IMR-90 (cell line): ENCODE measurements at regions not wholly inside any gene's neighbourhood (a gene's known extent, or its start where the extent isn't known, plus 50 kb on each side); places are given as distances from the start of the nearest gene placed in this dataset.

ENCODE experiments used
- ATAC-seq: fragments of 200-7000 bp; cut with Tn5 transposase; 2 replicates; pipeline ENCODE4 v1.9.1; 2020; ENCODE audit warnings: low read depth, mild to moderate bottlenecking, moderate library complexity
- BruUV-seq: library from RNA; stranded (reverse); fragments of 400-500 nt; replicated peaks from 2 replicates; lab custom pipeline; 2021; lab: Mats Ljungman, UMichigan
- CTCF ChIA-PET: fragments of 300-600 bp; formaldehyde crosslinking; extraction: SDS; loops from one replicate; lab custom pipeline; 2021; ENCODE audit warnings: antibody characterized with exemption; lab: Yijun Ruan, JAX
- POLR2A ChIA-PET: fragments of 300-600 bp; sonication (Branson Sonifier 250); formaldehyde crosslinking; loops from one replicate; lab custom pipeline; 2022; ENCODE audit warnings: antibody characterized with exemption; ENCODE audit not compliant: unreplicated experiment; lab: Charles Lee
- DNase-seq: peaks from one replicate; pipeline ENCODE4 v3.0.0; 2013
- H2AFZ ChIP-seq: replicated peaks from 2 replicates; pipeline ENCODE3; 2013; ENCODE audit warnings: low read length, mild to moderate bottlenecking; ENCODE audit not compliant: poor library complexity
- H2AK5ac ChIP-seq: 2 replicates; pipeline ENCODE4 v1.6.1; 2013; ENCODE audit warnings: low read depth, low read length, inconsistent platforms
- H2AK9ac ChIP-seq: replicated peaks from 2 replicates; pipeline ENCODE3; 2013; ENCODE audit warnings: mild to moderate bottlenecking, low read depth, low read length, moderate library complexity; ENCODE audit not compliant: poor library complexity
- H2BK120ac ChIP-seq: 2 replicates; pipeline ENCODE4 v1.6.1; 2013; ENCODE audit warnings: low read depth, low read length, inconsistent platforms
- H2BK15ac ChIP-seq: 3 replicates; pipeline ENCODE4 v1.6.1; 2013; ENCODE audit warnings: low read depth, low read length, inconsistent platforms
- H2BK20ac ChIP-seq: 2 replicates; pipeline ENCODE4 v1.6.1; 2013; ENCODE audit warnings: low read depth, mild to moderate bottlenecking, inconsistent platforms, low read length, moderate library complexity
- H2BK5ac ChIP-seq: 2 replicates; pipeline ENCODE4 v1.6.1; 2013; ENCODE audit warnings: mild to moderate bottlenecking, low read depth, low read length, inconsistent platforms; ENCODE audit not compliant: poor library complexity, severe bottlenecking
- H3K14ac ChIP-seq: replicated peaks from 2 replicates; pipeline ENCODE4 v1.6.1; 2013; ENCODE audit warnings: low read depth, low read length, inconsistent platforms
- H3K18ac ChIP-seq: 2 replicates; pipeline ENCODE4 v1.6.1; 2013; ENCODE audit warnings: low read depth, low read length, control low read depth
- H3K23ac ChIP-seq: 2 replicates; pipeline ENCODE4 v1.6.1; 2013; ENCODE audit warnings: low read depth, low read length, inconsistent platforms
- H3K27ac ChIP-seq: 2 replicates; pipeline ENCODE4 v1.5.1; 2013; ENCODE audit warnings: mild to moderate bottlenecking, control low read depth, low read length; ENCODE audit not compliant: insufficient read depth
- H3K27me3 ChIP-seq: 2 replicates; pipeline ENCODE4 v1.6.1; 2013; ENCODE audit warnings: low read length; ENCODE audit not compliant: control insufficient read depth, insufficient read depth
- H3K36me3 ChIP-seq: 2 replicates; pipeline ENCODE4 v1.6.1; 2013; ENCODE audit warnings: low read length, mixed read lengths; ENCODE audit not compliant: control insufficient read depth, insufficient read depth
- H3K4ac ChIP-seq: 2 replicates; pipeline ENCODE4 v1.6.1; 2013; ENCODE audit warnings: low read depth, low read length, inconsistent platforms
- H3K4me1 ChIP-seq: 2 replicates; pipeline ENCODE4 v1.6.1; 2013; ENCODE audit warnings: low read length, mixed read lengths; ENCODE audit not compliant: control insufficient read depth, insufficient read depth
- H3K4me2 ChIP-seq: 2 replicates; pipeline ENCODE4 v1.6.1; 2013; ENCODE audit warnings: low read depth, mild to moderate bottlenecking, control low read depth, low read length, moderate library complexity
- H3K4me3 ChIP-seq: 2 replicates; pipeline ENCODE4 v1.5.1; 2013; ENCODE audit warnings: low read depth, mild to moderate bottlenecking, control low read depth, low read length, moderate library complexity; ENCODE audit not compliant: insufficient read depth
- H3K56ac ChIP-seq: 2 replicates; pipeline ENCODE4 v1.6.1; 2013; ENCODE audit warnings: low read length, inconsistent platforms; ENCODE audit not compliant: insufficient read depth; ENCODE audit errors: extremely low read depth
- H3K79me1 ChIP-seq, 2 experiments: 2 replicates each; pipeline ENCODE4 v1.6.1; 2013; ENCODE audit warnings: low read length in 2 of 2, inconsistent platforms in 1 of 2, low read depth in 1 of 2
- H3K9ac ChIP-seq: 2 replicates; pipeline ENCODE4 v1.6.1; 2013; ENCODE audit warnings: low read depth, low read length, control low read depth
- H3K9me1 ChIP-seq: 2 replicates; pipeline ENCODE4 v1.6.1; 2013; ENCODE audit warnings: low read length, inconsistent platforms; ENCODE audit not compliant: insufficient read depth
- H3K9me3 ChIP-seq: 2 replicates; pipeline ENCODE4 v1.6.1; 2013; ENCODE audit warnings: low read length; ENCODE audit not compliant: control insufficient read depth, insufficient read depth
- H4K20me1 ChIP-seq: 2 replicates; pipeline ENCODE4 v1.6.1; 2013; ENCODE audit warnings: low read length, inconsistent platforms; ENCODE audit not compliant: insufficient read depth
- H4K5ac ChIP-seq: 2 replicates; pipeline ENCODE4 v1.6.1; 2013; ENCODE audit warnings: mild to moderate bottlenecking, low read depth, low read length, control low read depth
- H4K8ac ChIP-seq, 2 experiments: 2 replicates each; pipeline ENCODE4 v1.6.1; 2013; ENCODE audit warnings: low read depth in 2 of 2, low read length in 2 of 2, control low read depth in 1 of 2, inconsistent platforms in 1 of 2
- H4K91ac ChIP-seq: 2 replicates; pipeline ENCODE4 v1.6.1; 2013; ENCODE audit warnings: low read depth, low read length, inconsistent platforms; ENCODE audit not compliant: insufficient read depth
- BHLHE40 ChIP-seq: fragments of 150-350 bp; IDR thresholded peaks from 2 replicates; pipeline ENCODE4 v1.6.1; 2016; ENCODE audit warnings: mild to moderate bottlenecking, low read depth, low read length
- CEBPB ChIP-seq: IDR thresholded peaks from 2 replicates; pipeline ENCODE4 v1.6.1; 2012; ENCODE audit warnings: low read depth, low read length, improper control_type of control experiment
- CHD1 ChIP-seq: IDR thresholded peaks from 2 replicates; pipeline ENCODE4 v1.6.1; 2012; ENCODE audit warnings: low read depth, low read length, improper control_type of control experiment
- ELK1 ChIP-seq: fragments of 150-350 bp; IDR thresholded peaks from 2 replicates; pipeline ENCODE4 v1.6.1; 2016; ENCODE audit warnings: low read depth, mild to moderate bottlenecking, low read length, moderate library complexity, borderline replicate concordance
- FOS ChIP-seq: fragments of 150-350 bp; IDR thresholded peaks from 2 replicates; pipeline ENCODE4 v1.6.1; 2016; ENCODE audit warnings: low read depth, low read length
- MAFK ChIP-seq: IDR thresholded peaks from 2 replicates; pipeline ENCODE4 v1.6.1; 2012; ENCODE audit warnings: low read depth, low read length, improper control_type of control experiment
- MAZ ChIP-seq: IDR thresholded peaks from 2 replicates; pipeline ENCODE4 v1.6.1; 2012; ENCODE audit warnings: low read depth, mild to moderate bottlenecking, low read length, improper control_type of control experiment, moderate library complexity, borderline replicate concordance
- MXI1 ChIP-seq: IDR thresholded peaks from 2 replicates; pipeline ENCODE4 v1.6.1; 2012; ENCODE audit warnings: low read depth, mild to moderate bottlenecking, low read length, moderate library complexity, borderline replicate concordance
- NFE2L2 ChIP-seq: fragments of 150-350 bp; IDR thresholded peaks from 2 replicates; pipeline ENCODE4 v1.6.1; 2016; ENCODE audit warnings: low read depth, mild to moderate bottlenecking, low read length
- POLR2A ChIP-seq: IDR thresholded peaks from 2 replicates; pipeline ENCODE4 v1.6.1; 2012; ENCODE audit warnings: mild to moderate bottlenecking, low read depth, low read length
- RAD21 ChIP-seq: IDR thresholded peaks from 2 replicates; pipeline ENCODE4 v1.6.1; 2012; ENCODE audit warnings: low read length, improper control_type of control experiment
- RCOR1 ChIP-seq: IDR thresholded peaks from 2 replicates; pipeline ENCODE4 v1.6.1; 2012; ENCODE audit warnings: mild to moderate bottlenecking, low read length, improper control_type of control experiment; ENCODE audit not compliant: insufficient replicate concordance
- RFX5 ChIP-seq: IDR thresholded peaks from 2 replicates; pipeline ENCODE4 v1.8.0; 2012; ENCODE audit warnings: low read depth, mild to moderate bottlenecking, low read length, moderate library complexity
- SMC3 ChIP-seq: fragments of 150-350 bp; IDR thresholded peaks from 2 replicates; pipeline ENCODE4 v1.6.1; 2016; ENCODE audit warnings: low read depth, mild to moderate bottlenecking, antibody characterized with exemption, low read length, moderate library complexity
- USF2 ChIP-seq: fragments of 150-350 bp; IDR thresholded peaks from 2 replicates; pipeline ENCODE4 v1.6.1; 2017; ENCODE audit warnings: mild to moderate bottlenecking, antibody characterized with exemption, low read length, low read depth
- WGBS, 2 experiments: methylation state at CpG; one replicate each; pipeline versions ENCODE4 v1.1.5 to v1.1.7; 2013; ENCODE audit warnings: missing lambda C conversion rate in 2 of 2; ENCODE audit not compliant: insufficient read length in 1 of 2; ENCODE audit errors: extremely low coverage in 2 of 2; 5-methylcytosine and 5-hydroxymethylcytosine counted together
- dilution Hi-C: fragments of 300-500 bp; cut with HindIII; formaldehyde crosslinking; loops from one replicate; pipeline ENCODE4 v1.14.3; 2018; ENCODE audit warnings: low sequenced_read_pairs; ENCODE audit not compliant: unreplicated experiment
- in situ Hi-C: fragments of 300-500 bp; cut with MboI; formaldehyde crosslinking; loops from 3 replicates; pipeline ENCODE4 v1.14.3; 2019; ENCODE audit warnings: low sequenced_read_pairs, inconsistent platforms, mixed read lengths
- intact Hi-C: fragments of 100-400 bp; cut with micrococcal nuclease; formaldehyde crosslinking; loops from 2 replicates; pipeline ENCODE4 v1.10.0; 2022

- H2BK5ac ChIP-seq: no peak overlapping the region
- no peak overlapping the region for H4K5ac ChIP-seq
- ChIA-PET POLR2A (no interaction called here), CTCF (no interaction called here)
- no peak overlapping the region for H4K8ac ChIP-seq
- H3K56ac ChIP-seq: no peak overlapping the region
- dilution Hi-C loops (no loop called here), intact Hi-C loops (no loop called here), in situ Hi-C loops (no loop called here)
- H3K9ac ChIP-seq: no peak overlapping the region
- H3K4me3 ChIP-seq: no peak overlapping the region
- no peaks in the 10 kb centered on the region for H3K36me3 ChIP-seq
- H2BK15ac ChIP-seq: no peak overlapping the region
- no peak overlapping the region for H3K4ac ChIP-seq
- H3K4me1 ChIP-seq: no peaks in the 10 kb centered on the region
- no peak overlapping the region for H2AK5ac ChIP-seq
- no peak overlapping the region for H2BK20ac ChIP-seq
- no peaks in the 10 kb centered on the region for H4K20me1 ChIP-seq
- no peak overlapping the region for H3K23ac ChIP-seq
- no peaks in the 10 kb centered on the region for H3K27me3 ChIP-seq
- no peak overlapping the region for H3K27ac ChIP-seq
- H3K9me3 ChIP-seq: no peaks in the 10 kb centered on the region
- no peak overlapping the region for H2BK120ac ChIP-seq
- no peak overlapping the region for H3K4me2 ChIP-seq
- DNase-seq: no peak
- no peak overlapping the region for H3K18ac ChIP-seq
- H3K79me1 ChIP-seq: no peaks in the 10 kb centered on the region
- no peak for ATAC-seq
- H2AFZ ChIP-seq: no peak overlapping the region
- H4K91ac ChIP-seq: no peak overlapping the region
- WGBS, 2 experiments: no CpG with 5 or more reads among the region's 3 CpGs
- no peaks in the 10 kb centered on the region for H3K9me1 ChIP-seq
- TF ChIP-seq ELK1: no peak
- no peak for TF ChIP-seq BHLHE40
- TF ChIP-seq USF2: no peak
- no peak for TF ChIP-seq CEBPB
- TF ChIP-seq CHD1: no peak
- no peak for TF ChIP-seq RAD21
- TF ChIP-seq NFE2L2: no peak
- no peak for TF ChIP-seq POLR2A
- no peak for TF ChIP-seq RFX5
- TF ChIP-seq SMC3: no peak
- no peak for TF ChIP-seq FOS
- TF ChIP-seq MXI1: no peak
- TF ChIP-seq MAFK: no peak
- no peak for TF ChIP-seq RCOR1
- no peak for TF ChIP-seq MAZ
- no peak overlapping the region for H3K14ac ChIP-seq
- H2AK9ac ChIP-seq: no peak overlapping the region
- BruUV-seq: no TSS peak
Measured at GRCh38 chr4:29571322-29571721, 1148.8 kb upstream of the PCDH7 start.
